ENCODE measurements at regions not wholly inside any gene's neighbourhood (a gene's known extent, or its start where the extent isn't known, plus 50 kb on each side); places are given as distances from the start of the nearest gene placed in this dataset.
"Not testable (repeated sequence)": the region's sequence is repeated elsewhere in the genome, so short reads cannot be mapped to it uniquely, and the experiment has no call there.

DNA sequence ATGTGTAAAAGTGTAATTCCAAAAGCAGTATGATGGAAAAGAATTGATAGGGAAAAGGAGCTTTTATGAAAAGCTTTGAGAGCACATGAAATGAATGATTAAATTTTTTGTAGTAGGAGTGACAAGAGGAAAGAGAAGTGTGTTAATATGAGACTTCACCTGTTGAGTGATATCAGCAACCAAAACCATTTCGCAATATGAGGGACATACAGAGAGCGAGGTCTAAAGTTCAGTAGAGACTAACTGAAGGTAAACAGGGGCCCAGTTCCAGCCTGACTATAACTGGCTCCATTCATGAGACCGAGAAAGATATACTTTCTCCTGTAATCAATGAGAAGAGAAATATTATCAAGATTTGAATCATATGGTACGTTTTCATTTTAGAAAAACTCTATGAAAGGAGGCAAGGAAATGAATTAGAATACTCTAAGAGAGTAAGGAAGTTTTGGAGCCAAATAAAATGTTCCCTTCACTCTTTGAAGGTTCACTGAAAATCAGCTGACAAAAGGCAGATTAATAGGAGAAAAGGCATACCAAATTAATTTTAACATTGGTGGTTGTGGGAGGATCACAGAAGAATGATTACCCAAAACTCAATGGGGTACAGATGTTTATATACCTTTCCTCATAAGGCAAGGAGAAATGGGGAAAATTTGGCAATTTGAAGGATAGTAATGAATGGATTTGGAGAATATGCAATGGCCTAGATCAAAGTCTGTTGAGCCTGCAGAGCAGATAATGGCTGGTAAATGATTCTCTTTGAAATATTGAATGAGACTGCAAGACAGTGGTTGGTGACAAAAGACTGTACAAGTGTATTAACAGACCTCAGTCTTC, 932.2 kb downstream of the TDRD15 start:
- DNase-seq (ENCODE audit: low read depth) = no peak
- H3K4me3 ChIP-seq (ENCODE audit: low read length) = no peak overlapping the region
- no peak for TF ChIP-seq CTCF (conservative IDR thresholded peaks at IDR 0.05; ENCODE audit: low read depth, low read length)

GRCh38 chr2:22056621-22057132, 932.9 kb downstream of the TDRD15 start:
- H3K4me3 ChIP-seq (ENCODE audit: low read length) = no peak overlapping the region
- no peak for TF ChIP-seq CTCF (conservative IDR thresholded peaks at IDR 0.05; ENCODE audit: low read depth, low read length)
- no peak for DNase-seq (ENCODE audit: low read depth)

- no peak for DNase-seq (ENCODE audit: low read depth)
- no peak for TF ChIP-seq CTCF (conservative IDR thresholded peaks at IDR 0.05; ENCODE audit: low read depth, low read length)
- no peak overlapping the region for H3K4me3 ChIP-seq (ENCODE audit: low read length)
Measured at GRCh38 chr2:22062679-22063078, 938.9 kb downstream of the TDRD15 start.

- TF ChIP-seq CTCF (conservative IDR thresholded peaks at IDR 0.05; ENCODE audit: low read depth, low read length) = no peak
- H3K4me3 ChIP-seq (ENCODE audit: low read length) = no peak overlapping the region
- DNase-seq (ENCODE audit: low read depth) = no peak
Measured at GRCh38 chr2:22076454-22076853, 952.7 kb downstream of the TDRD15 start.

DNA sequence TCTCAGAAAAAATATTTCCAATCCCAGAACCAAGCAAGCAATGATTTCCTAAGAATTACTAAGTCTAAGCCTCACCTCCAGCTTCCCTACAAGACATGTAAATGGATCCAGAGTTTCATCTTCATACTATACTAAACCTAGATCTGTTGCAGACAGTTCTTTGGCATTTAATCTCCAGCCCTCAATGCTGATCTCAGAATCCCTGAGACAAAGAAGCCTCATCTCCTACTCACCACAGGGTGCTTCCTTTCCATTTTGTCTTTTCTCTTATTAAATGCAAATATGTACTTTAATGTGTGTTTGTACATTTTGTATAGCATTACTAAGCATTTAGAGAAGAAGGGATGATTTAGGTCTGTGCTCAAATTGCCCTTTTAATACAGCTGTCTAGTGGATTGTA, 954.9 kb downstream of the TDRD15 start:
- TF ChIP-seq CTCF (conservative IDR thresholded peaks at IDR 0.05; ENCODE audit: low read depth, low read length) = no peak
- no peak for DNase-seq (ENCODE audit: low read depth)
- H3K4me3 ChIP-seq (ENCODE audit: low read length) = no peak overlapping the region

- no peak for TF ChIP-seq CTCF (conservative IDR thresholded peaks at IDR 0.05; ENCODE audit: low read depth, low read length)
- H3K4me3 ChIP-seq (ENCODE audit: low read length) = no peak overlapping the region
- DNase-seq (ENCODE audit: low read depth) = no peak
Measured at GRCh38 chr2:22079583-22079982, 955.8 kb downstream of the TDRD15 start.

GRCh38 chr2:22086726-22087125, 963.0 kb downstream of the TDRD15 start:
- no peak for TF ChIP-seq CTCF (conservative IDR thresholded peaks at IDR 0.05; ENCODE audit: low read depth, low read length)
- no peak for DNase-seq (ENCODE audit: low read depth)
- no peak overlapping the region for H3K4me3 ChIP-seq (ENCODE audit: low read length)

DNA sequence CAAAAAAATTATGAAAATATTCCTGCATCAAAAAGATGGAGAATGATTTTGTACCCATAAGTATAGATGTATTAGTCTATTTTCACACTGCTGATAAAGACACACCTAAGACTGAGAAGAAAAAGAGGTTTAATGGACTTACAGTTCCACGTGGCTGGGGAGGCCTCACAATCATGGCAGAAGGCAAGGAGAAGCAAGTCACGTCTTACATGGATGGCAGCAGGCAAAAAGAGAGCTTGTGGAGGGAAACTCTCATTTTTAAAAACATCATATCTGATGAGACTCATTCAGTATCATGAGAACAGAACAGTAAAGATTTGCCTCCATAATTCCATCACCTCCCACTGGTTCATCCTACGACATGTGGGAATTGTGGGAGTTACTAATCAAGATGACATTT, 979.8 kb downstream of the TDRD15 start:
- not testable (repeated sequence) for DNase-seq (ENCODE audit: low read depth)

More for the DNA sequence above, 979.8 kb downstream of the TDRD15 start:
- not testable (repeated sequence) for H3K4me3 ChIP-seq (ENCODE audit: low read length)

Measured in retinal pigment epithelial cell (primary cell).